ENCODE measurements at regions not wholly inside any gene's neighbourhood (a gene's known extent, or its start where the extent isn't known, plus 50 kb on each side); places are given as distances from the start of the nearest gene placed in this dataset.

DNA sequence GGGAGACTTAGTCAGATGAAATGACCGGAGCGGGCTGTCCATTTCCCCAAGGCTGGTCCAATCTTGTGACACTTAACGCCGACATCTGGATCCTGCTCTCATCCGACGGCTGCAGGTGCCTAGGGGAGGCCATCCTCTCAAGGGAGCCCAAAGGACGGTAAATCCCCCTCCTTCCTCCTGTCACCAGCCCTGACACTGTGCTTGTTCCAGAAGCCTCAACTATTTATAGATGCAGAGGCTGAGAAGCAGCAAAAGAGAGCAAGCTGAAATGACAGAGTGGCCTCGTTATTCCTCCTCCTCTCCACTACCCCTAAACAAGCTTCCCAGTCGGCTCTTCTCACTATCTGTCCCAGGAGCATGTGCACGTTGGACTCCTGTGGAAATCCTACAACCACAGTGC lies 533.7 kb downstream of the LIG4 start:
- H3K4me1 ChIP-seq: no peaks in the 10 kb centered on the region
- no peak for TF ChIP-seq CTCF (IDR thresholded peaks at IDR 0.05)

DNA sequence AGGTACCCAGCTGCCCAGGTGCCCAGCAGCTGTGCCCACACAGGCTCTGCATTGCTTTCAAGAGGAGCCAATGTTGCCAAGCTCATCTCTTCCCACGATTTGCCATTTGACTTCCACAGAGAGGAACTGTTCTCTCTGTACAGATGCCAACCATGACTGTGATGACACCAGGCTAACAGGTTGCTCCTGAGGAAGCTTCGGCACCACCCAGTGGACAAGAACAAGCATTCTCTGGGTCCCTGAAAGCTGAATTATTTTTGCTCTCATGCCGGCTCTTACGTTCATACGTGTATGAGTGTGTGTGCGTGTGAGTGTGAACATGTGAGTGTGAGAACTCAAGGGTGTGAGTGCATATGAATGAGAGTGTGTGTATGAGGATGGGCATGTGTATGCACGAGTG lies 535.2 kb downstream of the LIG4 start:
- Histone ChIP-seq H3K9me3 (no peaks in the 10 kb centered on the region), H3K4me3 (no peak overlapping the region), H3K36me3 (no peaks in the 10 kb centered on the region), H3K27ac (no peak overlapping the region), H3K4me1 (no peaks in the 10 kb centered on the region), H3K27me3 (no peaks in the 10 kb centered on the region)
- DNase-seq (ENCODE audit: low spot score): no peak
- no peak for TF ChIP-seq CTCF (IDR thresholded peaks at IDR 0.05)

More for the DNA sequence above, 533.7 kb downstream of the LIG4 start:
- no peak for DNase-seq (ENCODE audit: low spot score)
- Histone ChIP-seq H3K9me3 (no peaks in the 10 kb centered on the region), H3K27me3 (no peaks in the 10 kb centered on the region), H3K36me3 (no peaks in the 10 kb centered on the region), H3K4me3 (no peak overlapping the region), H3K27ac (no peak overlapping the region)

- Histone ChIP-seq H3K27me3 (no peaks in the 10 kb centered on the region), H3K4me1 (no peaks in the 10 kb centered on the region), H3K36me3 (no peaks in the 10 kb centered on the region), H3K27ac (no peak overlapping the region), H3K4me3 (no peak overlapping the region), H3K9me3 (no peaks in the 10 kb centered on the region)
- TF ChIP-seq CTCF (IDR thresholded peaks at IDR 0.05): no peak
- DNase-seq (ENCODE audit: low spot score): no peak
Measured at GRCh38 chr13:107678075-107678689, 537.2 kb downstream of the LIG4 start.

- no peaks in the 10 kb centered on the region for H3K27me3 ChIP-seq
- no peak for TF ChIP-seq CTCF (IDR thresholded peaks at IDR 0.05)
- H3K4me1 ChIP-seq: no peaks in the 10 kb centered on the region
- H3K36me3 ChIP-seq: no peaks in the 10 kb centered on the region
- DNase-seq (ENCODE audit: low spot score): no peak
- no peaks in the 10 kb centered on the region for H3K9me3 ChIP-seq
- H3K27ac ChIP-seq: no peak overlapping the region
- H3K4me3 ChIP-seq: no peak overlapping the region
Measured at GRCh38 chr13:107675847-107676550, 539.3 kb downstream of the LIG4 start.

DNA sequence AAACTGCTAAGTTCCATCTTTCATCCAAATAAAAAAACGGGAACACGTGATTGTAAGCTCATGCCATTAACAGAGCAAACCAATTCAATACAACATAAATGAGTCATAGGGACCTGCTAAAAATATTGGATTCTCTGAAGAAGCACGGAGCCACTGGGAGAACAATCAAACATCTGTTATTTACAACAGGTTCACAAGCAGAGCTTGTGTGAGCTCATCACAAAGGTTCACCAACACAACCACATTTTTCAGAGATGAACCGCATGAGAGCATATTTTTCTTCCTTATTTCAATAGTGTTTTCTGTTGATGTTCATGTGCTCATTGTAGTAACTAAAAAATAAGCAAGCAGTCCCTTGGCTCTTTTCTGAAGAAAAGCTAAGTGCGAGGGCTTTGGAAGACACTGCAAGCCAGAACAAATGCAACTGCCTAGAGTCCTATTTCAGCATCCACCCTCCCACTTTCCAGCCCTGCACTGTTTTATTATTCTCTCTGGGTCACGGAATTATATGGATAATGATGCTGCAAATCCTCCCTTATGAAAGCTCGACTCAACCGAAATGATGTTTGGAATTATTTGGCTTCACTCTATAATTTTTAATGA lies 545.8 kb downstream of the LIG4 start:
- Histone ChIP-seq H3K36me3 (no peaks in the 10 kb centered on the region), H3K9me3 (no peaks in the 10 kb centered on the region), H3K27ac (no peak overlapping the region), H3K4me3 (no peak overlapping the region), H3K4me1 (no peaks in the 10 kb centered on the region), H3K27me3 (no peaks in the 10 kb centered on the region)
- no peak for DNase-seq (ENCODE audit: low spot score)
- TF ChIP-seq CTCF (IDR thresholded peaks at IDR 0.05): no peak
